Liver (tissue), 8 donors: ENCODE measurements at regions not wholly inside any gene's neighbourhood (a gene's known extent, or its start where the extent isn't known, plus 50 kb on each side); places are given as distances from the start of the nearest gene placed in this dataset.

Experiments used
- DNase-seq: peaks from one replicate; pipeline ENCODE4 v3.0.0-alpha.2; 2017; ENCODE audit warnings: low spot score
- H3K27ac ChIP-seq, 2 donors: one replicate each; pipeline ENCODE4 v1.7.0; 2013; ENCODE audit warnings: inconsistent platforms in 2 of 2, low read length in 2 of 2, control low read depth in 1 of 2, low read depth in 1 of 2, mild to moderate bottlenecking in 1 of 2
- H3K27me3 ChIP-seq, 4 donors: one replicate each; pipeline versions ENCODE4 v1.6.1 to v1.7.0; 2013; ENCODE audit warnings: low read length in 3 of 4, inconsistent platforms in 1 of 4, mild to moderate bottlenecking in 1 of 4, moderate library complexity in 1 of 4; ENCODE audit not compliant: control insufficient read depth in 4 of 4, insufficient read depth in 4 of 4
- H3K36me3 ChIP-seq, 4 donors: one replicate each; pipeline versions ENCODE4 v1.6.1 to v1.7.0; 2013; ENCODE audit warnings: low read length in 3 of 4, mild to moderate bottlenecking in 3 of 4, low read depth in 1 of 4, moderate library complexity in 1 of 4; ENCODE audit not compliant: control insufficient read depth in 4 of 4, insufficient read depth in 3 of 4
- H3K4me1 ChIP-seq, 4 donors: one replicate each; pipeline versions ENCODE4 v1.6.1 to v1.7.0; 2013; ENCODE audit warnings: low read length in 3 of 4, mild to moderate bottlenecking in 3 of 4, moderate library complexity in 1 of 4; ENCODE audit not compliant: control insufficient read depth in 4 of 4, insufficient read depth in 4 of 4
- H3K4me3 ChIP-seq, 3 donors: one replicate each; pipeline versions ENCODE4 v1.6.1 to v1.7.0; 2013; ENCODE audit warnings: low read length in 3 of 3, control low read depth in 1 of 3, low read depth in 1 of 3, mild to moderate bottlenecking in 1 of 3
- H3K9ac ChIP-seq, 2 donors: one replicate each; pipeline ENCODE4 v1.7.0; 2013; ENCODE audit warnings: low read length in 2 of 2, mild to moderate bottlenecking in 2 of 2, moderate library complexity in 2 of 2, control low read depth in 1 of 2, low read depth in 1 of 2
- H3K9me3 ChIP-seq, 4 donors: one replicate each; pipeline versions ENCODE4 v1.6.1 to v1.7.0; 2013; ENCODE audit warnings: low read length in 3 of 4; ENCODE audit not compliant: control insufficient read depth in 4 of 4
- EGR1 ChIP-seq, 2 donors: IDR thresholded peaks; 2 replicates each; pipeline ENCODE4 v1.6.1; 2016 to 2018; ENCODE audit warnings: antibody characterized with exemption in 2 of 2, low read depth in 2 of 2
- FOXA1 ChIP-seq: IDR thresholded peaks from 2 replicates; pipeline ENCODE4 v1.6.1; 2016; ENCODE audit warnings: antibody characterized with exemption
- FOXA2 ChIP-seq: IDR thresholded peaks from 2 replicates; pipeline ENCODE4 v1.6.1; 2016; ENCODE audit warnings: antibody characterized with exemption
- GABPA ChIP-seq, 2 donors: IDR thresholded peaks in 1 of 2; conservative IDR thresholded peaks in 1 of 2; 2 replicates each; pipeline ENCODE4 v1.6.1; 2016; ENCODE audit warnings: antibody characterized with exemption in 2 of 2, mild to moderate bottlenecking in 1 of 2, moderate library complexity in 1 of 2
- HNF4A ChIP-seq, 2 donors: conservative IDR thresholded peaks; 2 replicates each; pipeline ENCODE4 v1.6.1; 2016; ENCODE audit warnings: antibody characterized with exemption in 2 of 2, mild to moderate bottlenecking in 2 of 2
- HNF4G ChIP-seq: IDR thresholded peaks from 2 replicates; pipeline ENCODE4 v1.6.1; 2016; ENCODE audit warnings: antibody characterized with exemption
- JUND ChIP-seq, 2 donors: IDR thresholded peaks; 2 replicates each; pipeline ENCODE4 v1.6.1; 2016; ENCODE audit warnings: antibody characterized with exemption in 2 of 2
- NR2F2 ChIP-seq: IDR thresholded peaks from 2 replicates; pipeline ENCODE4 v1.6.1; 2016; ENCODE audit warnings: antibody characterized with exemption
- RAD21 ChIP-seq, 2 donors: IDR thresholded peaks; 2 replicates each; pipeline ENCODE4 v1.6.1; 2016; ENCODE audit warnings: antibody characterized with exemption in 2 of 2, mild to moderate bottlenecking in 2 of 2
- RXRA ChIP-seq, 2 donors: IDR thresholded peaks; 2 replicates each; pipeline ENCODE4 v1.6.1; 2017 to 2018; ENCODE audit warnings: antibody characterized with exemption in 2 of 2, mild to moderate bottlenecking in 1 of 2
- SP1 ChIP-seq: IDR thresholded peaks from 2 replicates; pipeline ENCODE4 v1.6.1; 2018; ENCODE audit warnings: antibody characterized with exemption, mild to moderate bottlenecking
- TAF1 ChIP-seq: conservative IDR thresholded peaks from 2 replicates; pipeline ENCODE4 v1.6.1; 2016; ENCODE audit warnings: antibody characterized with exemption, mild to moderate bottlenecking
- YY1 ChIP-seq: IDR thresholded peaks from 2 replicates; pipeline ENCODE4 v1.6.1; 2016; ENCODE audit warnings: antibody characterized with exemption, mild to moderate bottlenecking
- WGBS: extraction: QIAGEN DNeasy Blood & Tissue Kit; methylation state at CpG from one replicate; pipeline ENCODE4 v1.1.7; 2013; 5-methylcytosine and 5-hydroxymethylcytosine counted together
- TF ChIP-seq, protein P1 (sequence below): IDR thresholded peaks from 2 replicates; pipeline ENCODE4 v1.6.1; 2016; ENCODE audit warnings: antibody characterized with exemption
- TF ChIP-seq, protein P2 (sequence below): IDR thresholded peaks from 2 replicates; pipeline ENCODE4 v1.6.1; 2016; ENCODE audit warnings: antibody characterized with exemption, mild to moderate bottlenecking
- TF ChIP-seq, protein P3 (sequence below): fragments of 150-350 bp; IDR thresholded peaks from 2 replicates; pipeline ENCODE4 v1.5.1; 2017; ENCODE audit warnings: improper control_type of control experiment, low read depth, low read length; ENCODE audit not compliant: missing input control
- TF ChIP-seq, protein P4 (sequence below): IDR thresholded peaks from 2 replicates; pipeline ENCODE4 v1.6.1; 2016; ENCODE audit warnings: antibody characterized with exemption
- TF ChIP-seq, protein P5 (sequence below): IDR thresholded peaks from 2 replicates; pipeline ENCODE4 v1.6.1; 2016; ENCODE audit warnings: antibody characterized with exemption
- donor health status: healthy.
- donor health status: healthy.
- donor health status: healthy.
- donor health status: healthy.
- donor health status: healthy.

DNA sequence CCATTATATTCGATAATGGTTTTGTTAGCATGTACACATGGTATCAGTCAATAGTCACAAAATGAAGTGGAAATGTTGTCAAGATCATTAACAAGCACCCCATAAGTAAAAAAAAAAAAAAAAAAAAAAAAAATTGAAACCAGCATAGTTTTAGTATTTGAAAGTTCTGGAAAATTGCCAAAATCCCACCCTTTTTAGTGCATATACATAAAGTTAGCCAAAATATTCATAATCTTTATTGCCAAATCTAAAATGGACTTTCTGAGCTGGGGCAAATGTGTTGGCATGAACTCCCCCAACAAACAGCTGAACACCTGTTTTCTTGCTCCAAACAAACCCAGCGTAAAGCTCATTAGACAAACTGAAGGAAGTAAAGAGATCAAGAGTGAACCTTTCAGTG, 73.9 kb downstream of the MZT1 start (continued):
- TF ChIP-seq, protein P1, sequence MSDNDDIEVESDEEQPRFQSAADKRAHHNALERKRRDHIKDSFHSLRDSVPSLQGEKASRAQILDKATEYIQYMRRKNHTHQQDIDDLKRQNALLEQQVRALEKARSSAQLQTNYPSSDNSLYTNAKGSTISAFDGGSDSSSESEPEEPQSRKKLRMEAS, result no peak

DNA sequence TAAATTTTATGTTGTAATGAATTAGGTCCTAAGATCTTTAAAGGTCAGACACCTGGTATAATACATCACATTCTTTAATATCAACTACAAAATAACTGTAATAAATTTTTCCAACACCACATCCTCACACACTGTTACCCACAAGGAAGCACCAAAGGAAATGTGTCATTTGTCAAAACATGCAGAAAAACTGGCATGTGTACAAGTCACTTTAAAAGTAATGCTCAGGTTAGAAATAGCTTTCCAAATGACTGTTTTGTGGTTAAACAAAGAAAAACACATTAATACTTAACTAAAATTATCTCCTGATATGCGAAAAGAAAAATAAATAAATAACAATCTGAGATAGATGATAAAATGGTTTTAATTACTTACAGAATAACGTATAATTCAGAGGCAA, 74.7 kb downstream of the MZT1 start:
- DNase-seq, result no peak
- WGBS, result 61% methylated on average over 2 of the region's 2 CpGs
- no peak for TF ChIP-seq HNF4A (conservative IDR thresholded peaks at IDR 0.05)
- no peak for TF ChIP-seq TAF1
- TF ChIP-seq, protein P1, result no peak
- TF ChIP-seq, protein P2, sequence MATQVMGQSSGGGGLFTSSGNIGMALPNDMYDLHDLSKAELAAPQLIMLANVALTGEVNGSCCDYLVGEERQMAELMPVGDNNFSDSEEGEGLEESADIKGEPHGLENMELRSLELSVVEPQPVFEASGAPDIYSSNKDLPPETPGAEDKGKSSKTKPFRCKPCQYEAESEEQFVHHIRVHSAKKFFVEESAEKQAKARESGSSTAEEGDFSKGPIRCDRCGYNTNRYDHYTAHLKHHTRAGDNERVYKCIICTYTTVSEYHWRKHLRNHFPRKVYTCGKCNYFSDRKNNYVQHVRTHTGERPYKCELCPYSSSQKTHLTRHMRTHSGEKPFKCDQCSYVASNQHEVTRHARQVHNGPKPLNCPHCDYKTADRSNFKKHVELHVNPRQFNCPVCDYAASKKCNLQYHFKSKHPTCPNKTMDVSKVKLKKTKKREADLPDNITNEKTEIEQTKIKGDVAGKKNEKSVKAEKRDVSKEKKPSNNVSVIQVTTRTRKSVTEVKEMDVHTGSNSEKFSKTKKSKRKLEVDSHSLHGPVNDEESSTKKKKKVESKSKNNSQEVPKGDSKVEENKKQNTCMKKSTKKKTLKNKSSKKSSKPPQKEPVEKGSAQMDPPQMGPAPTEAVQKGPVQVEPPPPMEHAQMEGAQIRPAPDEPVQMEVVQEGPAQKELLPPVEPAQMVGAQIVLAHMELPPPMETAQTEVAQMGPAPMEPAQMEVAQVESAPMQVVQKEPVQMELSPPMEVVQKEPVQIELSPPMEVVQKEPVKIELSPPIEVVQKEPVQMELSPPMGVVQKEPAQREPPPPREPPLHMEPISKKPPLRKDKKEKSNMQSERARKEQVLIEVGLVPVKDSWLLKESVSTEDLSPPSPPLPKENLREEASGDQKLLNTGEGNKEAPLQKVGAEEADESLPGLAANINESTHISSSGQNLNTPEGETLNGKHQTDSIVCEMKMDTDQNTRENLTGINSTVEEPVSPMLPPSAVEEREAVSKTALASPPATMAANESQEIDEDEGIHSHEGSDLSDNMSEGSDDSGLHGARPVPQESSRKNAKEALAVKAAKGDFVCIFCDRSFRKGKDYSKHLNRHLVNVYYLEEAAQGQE, result no peak
- TF ChIP-seq, protein P3, sequence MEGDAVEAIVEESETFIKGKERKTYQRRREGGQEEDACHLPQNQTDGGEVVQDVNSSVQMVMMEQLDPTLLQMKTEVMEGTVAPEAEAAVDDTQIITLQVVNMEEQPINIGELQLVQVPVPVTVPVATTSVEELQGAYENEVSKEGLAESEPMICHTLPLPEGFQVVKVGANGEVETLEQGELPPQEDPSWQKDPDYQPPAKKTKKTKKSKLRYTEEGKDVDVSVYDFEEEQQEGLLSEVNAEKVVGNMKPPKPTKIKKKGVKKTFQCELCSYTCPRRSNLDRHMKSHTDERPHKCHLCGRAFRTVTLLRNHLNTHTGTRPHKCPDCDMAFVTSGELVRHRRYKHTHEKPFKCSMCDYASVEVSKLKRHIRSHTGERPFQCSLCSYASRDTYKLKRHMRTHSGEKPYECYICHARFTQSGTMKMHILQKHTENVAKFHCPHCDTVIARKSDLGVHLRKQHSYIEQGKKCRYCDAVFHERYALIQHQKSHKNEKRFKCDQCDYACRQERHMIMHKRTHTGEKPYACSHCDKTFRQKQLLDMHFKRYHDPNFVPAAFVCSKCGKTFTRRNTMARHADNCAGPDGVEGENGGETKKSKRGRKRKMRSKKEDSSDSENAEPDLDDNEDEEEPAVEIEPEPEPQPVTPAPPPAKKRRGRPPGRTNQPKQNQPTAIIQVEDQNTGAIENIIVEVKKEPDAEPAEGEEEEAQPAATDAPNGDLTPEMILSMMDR, result no peak
- no peak for TF ChIP-seq SP1
- TF ChIP-seq RAD21 (IDR thresholded peaks at IDR 0.05), result no peak
- TF ChIP-seq YY1, result no peak
- TF ChIP-seq JUND (IDR thresholded peaks at IDR 0.05), result no peak
- TF ChIP-seq HNF4G, result no peak
- no peak for TF ChIP-seq FOXA1
- TF ChIP-seq FOXA2, result no peak
- no peak for TF ChIP-seq NR2F2
- TF ChIP-seq, protein P4, sequence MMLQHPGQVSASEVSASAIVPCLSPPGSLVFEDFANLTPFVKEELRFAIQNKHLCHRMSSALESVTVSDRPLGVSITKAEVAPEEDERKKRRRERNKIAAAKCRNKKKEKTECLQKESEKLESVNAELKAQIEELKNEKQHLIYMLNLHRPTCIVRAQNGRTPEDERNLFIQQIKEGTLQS, result no peak
- TF ChIP-seq, protein P5, sequence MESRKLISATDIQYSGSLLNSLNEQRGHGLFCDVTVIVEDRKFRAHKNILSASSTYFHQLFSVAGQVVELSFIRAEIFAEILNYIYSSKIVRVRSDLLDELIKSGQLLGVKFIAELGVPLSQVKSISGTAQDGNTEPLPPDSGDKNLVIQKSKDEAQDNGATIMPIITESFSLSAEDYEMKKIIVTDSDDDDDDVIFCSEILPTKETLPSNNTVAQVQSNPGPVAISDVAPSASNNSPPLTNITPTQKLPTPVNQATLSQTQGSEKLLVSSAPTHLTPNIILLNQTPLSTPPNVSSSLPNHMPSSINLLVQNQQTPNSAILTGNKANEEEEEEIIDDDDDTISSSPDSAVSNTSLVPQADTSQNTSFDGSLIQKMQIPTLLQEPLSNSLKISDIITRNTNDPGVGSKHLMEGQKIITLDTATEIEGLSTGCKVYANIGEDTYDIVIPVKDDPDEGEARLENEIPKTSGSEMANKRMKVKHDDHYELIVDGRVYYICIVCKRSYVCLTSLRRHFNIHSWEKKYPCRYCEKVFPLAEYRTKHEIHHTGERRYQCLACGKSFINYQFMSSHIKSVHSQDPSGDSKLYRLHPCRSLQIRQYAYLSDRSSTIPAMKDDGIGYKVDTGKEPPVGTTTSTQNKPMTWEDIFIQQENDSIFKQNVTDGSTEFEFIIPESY, result no peak
- TF ChIP-seq GABPA (IDR thresholded peaks at IDR 0.05 in 1 of 2, conservative IDR thresholded peaks at IDR 0.05 in 1 of 2), result no peak
- TF ChIP-seq EGR1 (IDR thresholded peaks at IDR 0.05; ENCODE audit: low read depth in 2 of 2), result no peak
- no peak for TF ChIP-seq RXRA (IDR thresholded peaks at IDR 0.05)
- H3K4me1 ChIP-seq, result no peaks in the 10 kb centered on the region
- no peak overlapping the region for H3K27ac ChIP-seq
- H3K9me3 ChIP-seq, result no peaks in the 10 kb centered on the region
- H3K27me3 ChIP-seq, result peaks cover 0 to 14% (median 1%) of the 10 kb centered on the region in 4 donors
- no peaks in the 10 kb centered on the region for H3K36me3 ChIP-seq
- H3K4me3 ChIP-seq, result no peak overlapping the region
- no peak overlapping the region for H3K9ac ChIP-seq
